GM12874 (cell line): ENCODE measurements at regions not wholly inside any gene's neighbourhood (a gene's known extent, or its start where the extent isn't known, plus 50 kb on each side); places are given as distances from the start of the nearest gene placed in this dataset.

ENCODE experiments used
- TF ChIP-seq, protein P1 (sequence below): IDR thresholded peaks from 2 replicates; pipeline ENCODE4 v1.5.1; 2011; ENCODE audit warnings: low read depth, mild to moderate bottlenecking, control low read depth, low read length, moderate library complexity; ENCODE audit not compliant: insufficient read depth

DNA sequence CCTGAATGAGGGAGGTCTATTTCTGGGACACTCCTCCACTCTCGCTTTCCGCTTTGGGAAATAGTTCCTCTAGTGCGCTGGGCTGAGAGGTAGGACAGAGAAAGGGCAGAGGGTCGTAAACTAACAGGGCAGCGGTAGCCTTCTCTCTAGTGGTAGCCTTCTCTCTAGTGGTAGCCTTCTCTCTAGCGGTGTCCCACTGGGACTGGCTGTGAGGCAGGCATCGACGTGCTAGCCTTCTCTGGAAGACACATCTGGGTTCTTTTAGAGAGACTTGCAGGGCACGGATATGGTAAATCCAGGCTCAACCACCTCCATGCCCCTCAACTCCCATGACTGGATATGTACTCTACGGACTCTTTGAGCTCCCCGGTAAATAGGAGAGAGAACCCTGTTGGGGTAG lies 74.7 kb upstream of the SLC22A16 start:
- TF ChIP-seq, protein P1, sequence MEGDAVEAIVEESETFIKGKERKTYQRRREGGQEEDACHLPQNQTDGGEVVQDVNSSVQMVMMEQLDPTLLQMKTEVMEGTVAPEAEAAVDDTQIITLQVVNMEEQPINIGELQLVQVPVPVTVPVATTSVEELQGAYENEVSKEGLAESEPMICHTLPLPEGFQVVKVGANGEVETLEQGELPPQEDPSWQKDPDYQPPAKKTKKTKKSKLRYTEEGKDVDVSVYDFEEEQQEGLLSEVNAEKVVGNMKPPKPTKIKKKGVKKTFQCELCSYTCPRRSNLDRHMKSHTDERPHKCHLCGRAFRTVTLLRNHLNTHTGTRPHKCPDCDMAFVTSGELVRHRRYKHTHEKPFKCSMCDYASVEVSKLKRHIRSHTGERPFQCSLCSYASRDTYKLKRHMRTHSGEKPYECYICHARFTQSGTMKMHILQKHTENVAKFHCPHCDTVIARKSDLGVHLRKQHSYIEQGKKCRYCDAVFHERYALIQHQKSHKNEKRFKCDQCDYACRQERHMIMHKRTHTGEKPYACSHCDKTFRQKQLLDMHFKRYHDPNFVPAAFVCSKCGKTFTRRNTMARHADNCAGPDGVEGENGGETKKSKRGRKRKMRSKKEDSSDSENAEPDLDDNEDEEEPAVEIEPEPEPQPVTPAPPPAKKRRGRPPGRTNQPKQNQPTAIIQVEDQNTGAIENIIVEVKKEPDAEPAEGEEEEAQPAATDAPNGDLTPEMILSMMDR, result no peak

DNA sequence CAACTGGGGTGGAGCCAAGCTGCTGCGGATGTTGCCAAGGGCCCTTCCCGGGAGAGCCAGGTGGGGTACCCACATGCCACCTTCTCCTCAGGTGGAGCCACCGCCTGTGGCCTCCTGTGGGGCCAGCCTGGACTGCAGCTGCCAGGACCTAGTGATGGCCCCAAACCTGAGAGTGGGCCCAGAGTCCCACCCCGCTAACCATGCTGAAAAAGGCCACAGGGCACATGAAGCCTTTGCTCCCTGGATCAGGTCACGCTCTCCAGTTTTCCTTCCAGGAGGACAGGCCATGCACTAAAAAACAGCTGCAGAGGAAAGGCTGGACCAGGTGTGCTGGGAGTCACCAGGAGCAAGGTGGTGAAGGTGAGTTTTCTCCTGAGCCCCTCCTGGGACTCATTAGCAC lies 73.9 kb upstream of the SLC22A16 start:
- TF ChIP-seq, protein P1, result no peak

DNA sequence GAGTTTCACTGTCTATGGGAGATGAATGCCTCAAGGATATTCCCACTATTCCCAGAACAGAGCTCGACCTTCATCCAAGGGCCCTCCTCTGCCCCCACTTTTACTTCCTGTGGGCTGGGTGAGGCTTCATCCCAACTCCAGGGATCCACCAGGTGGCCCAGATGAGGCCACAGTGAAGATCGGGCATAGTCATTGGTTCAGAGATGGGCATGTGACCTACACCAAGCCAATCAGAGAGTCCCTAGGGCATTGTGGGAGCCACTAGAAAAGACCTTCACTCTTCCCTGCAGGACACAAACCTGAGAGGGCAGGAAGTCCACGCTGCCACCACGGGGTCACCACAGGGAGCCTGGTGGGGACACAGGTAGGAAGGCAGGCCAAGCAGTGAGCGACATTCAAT lies 72.9 kb upstream of the SLC22A16 start:
- TF ChIP-seq, protein P1, result no peak

DNA sequence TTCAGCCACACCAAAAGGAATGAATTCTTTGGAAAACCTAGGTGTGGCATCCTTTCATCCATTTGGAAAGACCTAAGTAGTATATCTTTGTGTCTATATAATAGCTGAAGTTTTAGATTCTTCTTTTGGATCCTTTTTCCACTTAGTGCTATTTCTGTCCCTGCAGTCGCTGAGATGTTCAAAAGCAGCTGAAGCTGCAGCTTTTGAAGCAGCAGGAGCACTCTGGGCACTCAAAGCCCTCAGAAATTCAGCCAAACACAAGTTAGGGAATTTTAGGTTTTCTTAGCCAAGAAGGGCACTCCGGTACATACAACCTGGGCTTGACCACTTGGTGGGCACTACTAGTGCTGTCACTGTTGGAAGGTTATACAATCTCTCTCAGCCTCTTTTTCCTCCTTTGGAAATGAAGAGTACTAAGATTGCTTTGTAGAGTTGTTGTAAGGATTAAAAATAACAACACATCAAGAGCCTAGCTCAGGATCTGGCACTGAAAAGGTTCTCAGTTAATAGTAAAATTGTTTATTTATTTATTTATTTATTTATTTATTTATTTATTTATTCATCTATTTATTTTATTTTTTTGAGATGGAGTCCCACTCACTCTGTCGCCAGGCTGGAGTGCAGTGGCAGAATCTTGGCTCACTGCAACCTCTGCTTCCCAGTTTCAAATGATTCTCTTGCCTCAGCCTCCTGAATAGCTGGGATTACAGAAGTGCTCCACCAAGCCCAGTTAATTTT lies 71.9 kb upstream of the SLC22A16 start:
- TF ChIP-seq, protein P1, result no peak

DNA sequence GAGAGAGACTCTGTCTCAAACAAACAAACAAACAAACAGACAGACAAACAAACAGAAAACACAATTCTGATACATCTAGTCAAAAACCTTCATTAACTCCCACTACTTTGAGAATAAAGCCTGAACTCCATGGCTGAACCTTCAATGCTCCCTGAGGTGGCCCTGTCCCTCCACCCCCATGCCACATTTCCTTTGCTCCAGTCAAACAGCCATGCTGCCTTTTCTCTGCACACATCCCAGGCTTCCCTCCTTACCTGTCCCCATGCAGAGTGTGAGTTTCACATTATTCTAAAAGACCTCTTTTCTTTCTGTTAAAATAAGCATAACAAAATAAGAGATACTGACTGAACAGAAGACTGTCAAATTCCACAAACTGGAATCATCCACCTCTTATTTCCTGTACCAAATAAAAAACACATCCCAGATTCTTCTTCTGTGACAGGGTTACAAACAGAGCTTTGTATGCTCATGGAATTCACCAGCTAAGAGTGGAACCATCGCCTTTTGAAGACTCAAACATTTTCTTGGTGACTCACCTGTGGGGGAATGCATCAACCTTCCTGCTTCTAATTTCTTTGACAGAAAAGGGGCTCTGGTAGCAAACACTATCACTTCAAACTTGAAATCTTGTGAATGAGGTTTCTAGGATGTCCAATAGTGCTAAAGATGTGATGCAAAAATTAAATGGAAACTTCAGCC lies 71.0 kb upstream of the SLC22A16 start:
- TF ChIP-seq, protein P1, result no peak

DNA sequence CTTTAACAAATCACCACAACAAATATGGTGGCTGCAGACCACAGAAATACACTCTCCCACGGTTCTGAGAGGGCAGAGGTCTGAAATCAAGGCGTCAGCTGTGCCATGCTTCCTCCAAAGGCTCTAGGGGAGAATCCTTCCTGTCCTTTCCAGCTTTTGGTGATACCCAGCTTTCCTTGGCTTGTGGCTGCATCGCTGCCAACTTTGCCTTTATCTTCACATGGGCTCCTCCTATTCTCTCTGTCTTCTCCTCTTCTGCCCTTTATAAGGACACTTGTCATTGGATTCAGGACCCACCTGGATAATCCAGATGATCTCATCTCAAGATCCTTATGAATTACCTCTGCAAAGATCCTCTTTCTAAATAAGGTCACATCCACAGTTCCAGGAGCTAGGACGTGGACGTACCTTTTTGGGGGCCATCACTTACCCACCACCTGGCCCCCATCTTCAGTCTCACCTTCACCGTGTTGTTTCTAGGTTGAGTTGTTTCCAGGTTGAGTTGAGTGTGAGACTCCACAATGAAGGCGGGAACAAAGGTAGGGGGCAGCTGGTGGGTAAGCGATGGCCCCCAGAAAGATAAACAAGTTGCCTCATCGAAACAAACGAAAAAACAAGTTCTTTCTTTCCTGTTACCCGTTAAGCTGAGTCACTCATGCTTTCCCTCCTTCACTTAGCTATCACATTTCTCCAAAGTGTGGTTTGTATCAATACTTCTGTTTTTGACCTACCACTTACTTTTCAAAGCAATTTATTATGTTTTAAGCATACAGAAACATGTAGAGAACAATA lies 68.9 kb upstream of the SLC22A16 start:
- TF ChIP-seq, protein P1, result no peak

DNA sequence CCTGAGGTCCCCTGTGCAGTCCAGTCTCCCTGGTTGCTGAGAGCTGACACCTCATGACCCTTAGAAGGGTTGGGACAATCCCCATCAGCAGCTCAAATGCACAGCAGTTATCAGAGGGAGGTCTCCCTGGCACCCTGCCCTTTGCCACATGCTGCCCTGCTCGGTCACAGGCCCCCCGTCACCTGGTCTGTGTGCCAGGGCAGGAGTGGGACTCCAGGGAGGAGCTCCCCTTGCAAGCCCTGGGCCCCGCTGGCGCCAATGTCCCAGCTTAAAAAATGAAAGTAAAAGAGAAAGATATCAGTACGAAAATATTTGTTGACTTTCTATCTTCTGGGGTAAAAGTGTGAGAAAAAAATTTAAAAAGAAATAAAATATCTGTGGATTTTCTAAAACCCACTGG lies 68.1 kb upstream of the SLC22A16 start:
- TF ChIP-seq, protein P1, result no peak
